HG02623 (cell line): ENCODE measurements at regions not wholly inside any gene's neighbourhood (a gene's known extent, or its start where the extent isn't known, plus 50 kb on each side); places are given as distances from the start of the nearest gene placed in this dataset.
"Not testable (repeated sequence)": the region's sequence is repeated elsewhere in the genome, so short reads cannot be mapped to it uniquely, and the experiment has no call there.

Experiments used
- ATAC-seq: cut with Tn5 transposase; IDR thresholded peaks from one replicate; pipeline ENCODE4 v1.9.1; 2021; ENCODE audit warnings: moderate library complexity; ENCODE audit not compliant: unreplicated experiment

DNA sequence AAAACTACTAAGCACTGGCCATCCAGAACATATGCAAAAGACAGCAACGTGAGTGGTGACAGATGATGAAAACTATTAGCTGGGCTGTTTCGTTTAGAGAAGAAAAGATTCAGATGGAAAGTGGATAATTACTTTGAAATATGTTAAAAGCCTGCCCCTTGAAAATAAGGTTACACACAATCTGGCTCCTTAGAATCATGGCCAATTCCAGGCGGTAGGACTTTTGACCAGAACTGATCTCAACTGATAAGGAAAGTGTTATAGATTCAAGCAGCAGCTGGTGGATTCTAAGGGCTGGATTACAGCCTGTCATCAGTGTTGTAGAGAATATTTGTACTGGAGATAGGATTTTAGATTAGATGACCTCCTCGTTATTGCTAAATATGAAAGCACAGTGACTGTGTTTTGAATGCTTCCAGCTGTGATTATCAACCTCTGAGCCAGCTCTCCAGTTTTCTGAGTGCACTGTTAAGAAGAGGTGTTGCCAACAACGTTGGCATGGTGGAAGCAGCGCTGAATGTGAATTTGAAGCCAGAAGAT, 75.1 kb downstream of the KBTBD2 start:
- ATAC-seq = not testable (repeated sequence)

GRCh38 chr7:32814779-32815178, 76.8 kb downstream of the KBTBD2 start:
- not testable (repeated sequence) for ATAC-seq

GRCh38 chr7:32809871-32810270, 81.7 kb downstream of the KBTBD2 start:
- no peak for ATAC-seq

- ATAC-seq = no peak
Measured at GRCh38 chr7:32809347-32809746, 82.2 kb downstream of the KBTBD2 start.

GRCh38 chr7:32803406-32804141, 88.0 kb downstream of the KBTBD2 start:
- ATAC-seq = no peak

- ATAC-seq = no peak
Measured at GRCh38 chr7:32802305-32802910, 89.2 kb downstream of the KBTBD2 start.

DNA sequence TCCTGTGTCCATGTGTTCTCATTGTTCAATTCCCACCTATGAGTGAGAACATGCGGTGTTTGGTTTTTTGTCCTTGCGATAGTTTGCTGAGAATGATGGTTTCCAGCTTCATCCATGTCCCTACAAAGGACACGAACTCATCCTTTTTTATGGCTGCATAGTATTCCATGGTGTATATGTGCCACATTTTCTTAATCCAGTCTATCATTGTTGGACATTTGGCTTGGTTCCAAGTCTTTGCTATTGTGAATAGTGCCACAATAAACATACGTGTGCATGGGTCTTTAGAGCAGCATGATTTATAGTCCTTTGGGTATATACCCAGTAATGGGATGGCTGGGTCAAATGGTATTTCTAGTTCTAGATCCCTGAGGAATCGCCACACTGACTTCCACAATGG, 98.5 kb downstream of the KBTBD2 start:
- not testable (repeated sequence) for ATAC-seq

DNA sequence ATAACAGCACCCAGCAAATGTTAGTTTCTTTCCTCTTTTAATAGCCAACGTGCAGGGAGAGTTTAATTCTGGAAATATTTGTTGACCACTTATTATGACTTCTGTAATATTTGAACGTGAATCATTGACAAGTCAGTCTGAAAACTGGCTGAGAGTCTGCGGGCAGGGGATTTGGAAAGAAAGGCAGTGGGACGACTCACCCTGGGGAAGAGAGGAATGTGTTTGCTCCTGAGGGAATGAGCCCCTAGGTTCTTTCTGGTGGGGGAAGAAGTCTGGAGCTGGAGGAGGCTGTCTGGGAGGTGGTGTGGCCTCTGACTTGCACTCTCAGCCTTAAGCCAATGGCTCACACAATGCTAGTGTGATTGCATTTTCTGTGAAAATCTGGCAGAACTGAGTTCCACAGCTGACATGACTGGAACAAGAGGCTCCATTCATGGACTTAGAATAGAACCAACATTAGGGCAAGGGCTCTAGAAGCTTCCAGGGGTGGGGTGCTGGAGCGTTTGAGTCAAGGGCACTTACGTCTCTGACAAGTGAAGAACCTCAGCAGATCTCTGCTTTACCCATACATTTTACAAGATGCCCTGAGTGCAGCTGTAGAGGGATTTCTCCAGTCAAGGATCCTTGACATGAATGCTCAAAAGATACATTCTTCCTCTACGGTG, 100.7 kb downstream of the KBTBD2 start:
- not testable (repeated sequence) for ATAC-seq

GRCh38 chr7:32789266-32789665, 102.3 kb downstream of the KBTBD2 start:
- ATAC-seq = not testable (repeated sequence)

DNA sequence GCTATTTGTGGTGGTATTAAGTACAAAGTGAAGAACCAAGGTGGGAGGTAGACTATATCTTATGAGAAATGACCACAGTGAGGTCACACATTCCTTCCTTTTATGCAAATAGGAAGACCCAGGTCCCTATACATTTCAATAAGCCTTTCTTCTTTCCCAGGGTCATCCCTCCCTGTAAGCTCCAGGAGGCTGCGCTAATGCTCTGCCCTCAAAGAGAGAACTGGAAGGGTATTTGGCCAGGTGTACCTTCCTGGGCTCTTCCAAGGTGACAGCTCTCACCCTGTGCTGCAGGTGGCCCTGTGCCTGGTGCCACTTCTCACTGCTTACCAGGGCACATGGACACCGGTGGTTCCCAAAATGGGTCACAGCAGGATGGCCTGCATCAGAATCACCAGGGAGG, 103.4 kb downstream of the KBTBD2 start:
- not testable (repeated sequence) for ATAC-seq

- not testable (repeated sequence) for ATAC-seq
Measured at GRCh38 chr7:32785365-32785944, 106.1 kb downstream of the KBTBD2 start.

DNA sequence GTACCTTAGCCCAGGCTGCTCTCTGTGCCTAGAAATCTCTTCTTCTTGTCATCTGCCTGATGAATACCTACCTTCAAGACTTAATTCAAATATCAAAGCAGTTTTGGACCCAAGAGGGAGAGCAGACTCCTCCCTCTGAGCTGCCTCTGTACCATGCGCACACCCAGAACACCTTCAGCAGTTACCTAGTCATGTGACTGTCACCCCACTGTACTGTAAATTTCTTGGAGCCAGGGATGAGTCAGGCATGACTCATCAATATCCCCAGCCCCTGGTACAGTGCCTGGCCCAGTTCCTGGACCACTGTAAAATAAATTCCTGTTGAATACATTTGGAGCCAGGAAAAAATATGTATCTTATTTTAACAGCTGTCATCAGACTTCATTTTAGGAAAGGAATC, 111.7 kb downstream of the KBTBD2 start:
- not testable (repeated sequence) for ATAC-seq

DNA sequence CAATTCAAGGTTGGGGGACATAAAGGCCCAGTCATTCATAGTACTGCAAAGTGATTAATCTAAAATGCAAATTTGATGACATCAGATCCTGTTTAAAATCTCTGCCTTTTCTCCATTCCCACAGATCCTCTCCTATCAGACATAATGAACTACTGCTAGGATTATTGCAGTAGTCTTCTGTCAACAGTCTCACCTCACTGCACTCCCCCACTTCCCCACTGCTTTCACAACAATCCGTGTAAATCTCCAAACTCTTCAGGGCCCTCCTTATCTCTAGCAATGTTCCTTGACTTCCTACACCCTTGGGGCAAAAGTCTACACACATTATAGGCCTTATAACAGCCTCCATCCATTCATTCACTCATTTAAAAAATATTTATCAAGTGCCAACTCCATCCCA, 112.4 kb downstream of the KBTBD2 start:
- no peak for ATAC-seq

DNA sequence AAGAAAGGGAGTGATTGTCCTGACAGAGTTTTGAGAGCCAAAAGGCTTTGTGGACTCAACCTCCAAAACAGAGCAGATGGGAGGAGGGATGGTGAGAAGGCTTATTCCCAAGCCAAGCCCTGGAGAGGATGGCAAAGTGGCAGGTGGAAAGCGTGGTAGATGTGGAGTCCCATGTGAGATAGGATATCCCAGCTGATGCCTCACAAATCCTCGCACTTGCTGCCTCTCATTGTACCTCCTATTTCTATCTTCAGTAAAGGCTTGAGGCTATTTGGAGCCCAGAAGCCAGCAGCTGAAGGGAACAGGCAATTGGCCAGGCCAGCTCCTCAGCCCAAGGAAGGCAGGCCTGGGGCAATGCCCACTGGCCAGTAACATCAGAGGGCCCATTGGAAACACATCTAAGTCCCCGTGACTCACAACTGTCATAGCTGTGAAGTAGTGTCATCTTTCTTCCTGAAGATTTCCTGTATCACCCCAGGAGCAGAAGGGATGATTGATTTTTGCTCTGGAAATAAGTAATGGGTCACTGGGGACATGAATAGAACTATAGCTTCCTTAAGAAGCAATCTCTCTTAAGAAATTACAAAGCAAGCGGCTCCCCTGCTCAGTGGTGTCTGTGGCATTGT, 114.4 kb downstream of the KBTBD2 start:
- not testable (repeated sequence) for ATAC-seq

DNA sequence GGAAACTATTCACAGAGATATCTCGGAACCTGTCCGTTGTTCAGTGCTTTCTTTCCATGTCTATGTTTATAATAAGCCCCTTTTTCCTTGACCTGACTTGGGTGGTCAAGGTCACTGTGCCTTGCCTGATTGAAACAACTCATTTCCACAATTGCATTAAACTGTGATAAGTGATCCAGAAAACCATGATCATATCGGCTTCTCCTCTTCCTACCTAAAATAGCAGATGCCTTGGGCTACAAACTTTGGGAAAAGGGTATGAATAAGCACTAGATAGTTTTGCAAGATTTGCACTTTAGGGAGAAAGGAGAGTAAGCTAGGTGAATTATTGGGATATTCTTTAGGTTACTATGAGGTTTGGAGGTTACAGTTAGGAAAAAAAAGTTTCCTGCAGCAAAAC, 115.2 kb downstream of the KBTBD2 start:
- ATAC-seq = not testable (repeated sequence)

GRCh38 chr7:32775809-32776208, 115.8 kb downstream of the KBTBD2 start:
- not testable (repeated sequence) for ATAC-seq

GRCh38 chr7:32774541-32774951, 117.0 kb downstream of the KBTBD2 start:
- ATAC-seq = no peak

DNA sequence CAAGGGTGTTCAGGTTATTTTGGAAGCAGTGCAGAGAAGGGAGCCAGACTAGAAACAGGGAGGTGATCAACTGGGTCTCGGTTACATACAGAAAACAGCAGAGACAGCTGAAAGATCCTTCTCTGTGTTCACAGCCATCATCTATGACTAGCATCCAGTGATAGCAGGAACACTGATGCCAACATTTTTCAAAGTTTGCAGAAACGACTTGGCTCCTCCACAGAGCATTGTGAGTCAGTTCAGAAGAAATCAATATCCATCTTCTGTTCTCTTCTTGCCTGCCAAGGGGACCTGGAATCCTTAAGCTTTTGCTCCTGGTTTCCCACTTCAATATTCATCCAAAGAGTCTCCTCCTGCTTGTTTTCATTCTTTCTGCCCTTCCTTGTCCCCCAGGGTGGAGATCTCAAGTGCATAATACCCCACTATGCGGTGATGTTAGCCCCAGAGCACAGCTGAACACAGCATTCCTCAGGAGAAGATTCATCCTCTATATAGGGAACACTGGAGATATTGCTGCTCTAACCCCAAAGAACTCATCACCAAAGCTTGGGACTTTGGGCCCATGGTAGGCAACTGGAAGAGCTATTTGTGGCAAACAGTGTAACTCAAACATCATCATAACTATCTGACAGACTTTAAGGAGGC, 122.6 kb downstream of the KBTBD2 start:
- ATAC-seq = not testable (repeated sequence)

DNA sequence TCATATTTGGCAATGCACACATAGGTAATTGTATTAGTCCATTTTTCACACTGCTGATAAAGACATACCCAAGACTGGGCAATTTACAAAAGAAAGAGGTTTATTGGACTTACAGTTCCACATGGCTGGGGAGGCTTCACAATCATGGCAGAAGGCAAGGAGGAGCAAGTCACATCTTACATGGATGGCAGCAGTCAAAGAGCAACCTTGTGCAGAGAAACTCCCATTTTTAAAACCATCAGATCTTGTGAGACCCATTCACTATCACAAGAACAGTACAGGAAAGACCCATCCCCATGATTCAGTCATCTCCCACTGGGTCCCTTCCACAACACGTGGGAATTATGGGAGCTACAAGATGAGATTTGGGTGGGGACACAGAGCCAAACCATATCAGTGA, 123.2 kb downstream of the KBTBD2 start:
- ATAC-seq = not testable (repeated sequence)

GRCh38 chr7:32765649-32766251, 125.8 kb downstream of the KBTBD2 start:
- ATAC-seq = not testable (repeated sequence)
